GM23338 (cell line): ENCODE measurements at regions not wholly inside any gene's neighbourhood (a gene's known extent, or its start where the extent isn't known, plus 50 kb on each side); places are given as distances from the start of the nearest gene placed in this dataset.
A peak's percentile ranks its signal among the peaks of the same experiment; 100 is the strongest.

Experiments used
- ATAC-seq: fragments of 200-7000 bp; cut with Tn5 transposase; 3 replicates; pipeline ENCODE4 v1.9.1; 2020
- DNase-seq: peaks from one replicate; pipeline ENCODE4 v3.0.0-alpha.2; 2015; ENCODE audit warnings: low spot score
- H2AFZ ChIP-seq: fragments of 200-600 bp; sonication (generic); 2 replicates; pipeline ENCODE4 v1.8.0; 2016; ENCODE audit warnings: antibody characterized with exemption, mild to moderate bottlenecking, moderate library complexity
- H3F3A ChIP-seq: fragments of 200-600 bp; sonication (generic); replicated peaks from 2 replicates; pipeline ENCODE4 v1.8.0; 2017; ENCODE audit warnings: antibody characterized with exemption, mixed run types, low read depth
- H3K27ac ChIP-seq: fragments of 200-600 bp; sonication (generic); 2 replicates; pipeline ENCODE4 v1.6.1; 2016; ENCODE audit warnings: low read depth
- H3K27me3 ChIP-seq: fragments of 200-600 bp; sonication (generic); 2 replicates; pipeline ENCODE4 v1.8.0; 2016; ENCODE audit warnings: mild to moderate bottlenecking, mixed run types, moderate library complexity; ENCODE audit not compliant: insufficient read depth
- H3K36me3 ChIP-seq: fragments of 200-600 bp; sonication (generic); 2 replicates; pipeline ENCODE4 v1.8.0; 2016; ENCODE audit warnings: mild to moderate bottlenecking; ENCODE audit not compliant: insufficient read depth
- H3K4me1 ChIP-seq: fragments of 200-600 bp; sonication (generic); 2 replicates; pipeline ENCODE4 v1.8.0; 2016; ENCODE audit warnings: mild to moderate bottlenecking, moderate library complexity; ENCODE audit not compliant: insufficient read depth
- H3K4me2 ChIP-seq: fragments of 200-600 bp; sonication (generic); 2 replicates; pipeline ENCODE4 v1.7.1; 2017; ENCODE audit warnings: mixed run types
- H3K4me3 ChIP-seq: fragments of 200-600 bp; sonication (generic); 2 replicates; pipeline ENCODE4 v1.6.1; 2016; ENCODE audit warnings: mixed run types
- H3K79me2 ChIP-seq: fragments of 200-600 bp; sonication (generic); replicated peaks from 2 replicates; pipeline ENCODE4 v1.8.0; 2017; ENCODE audit warnings: mild to moderate bottlenecking; ENCODE audit not compliant: insufficient read depth
- H3K9me2 ChIP-seq: fragments of 200-600 bp; sonication (generic); 2 replicates; pipeline ENCODE4 v1.8.0; 2017; ENCODE audit not compliant: insufficient read depth
- H4K20me1 ChIP-seq: fragments of 200-600 bp; sonication (generic); replicated peaks from 2 replicates; pipeline ENCODE4 v1.8.0; 2017; ENCODE audit warnings: mild to moderate bottlenecking; ENCODE audit not compliant: insufficient read depth
- H3K27ac Mint-ChIP-seq: 2 replicates; pipeline ENCODE4 v1.8.0; 2020; ENCODE audit warnings: inconsistent platforms, mild to moderate bottlenecking, moderate library complexity, mixed read lengths
- H3K27me3 Mint-ChIP-seq: 3 replicates; pipeline ENCODE4 v1.8.0; 2022; ENCODE audit warnings: low read depth, mild to moderate bottlenecking, moderate library complexity, mixed read lengths, inconsistent platforms; ENCODE audit not compliant: insufficient read depth, poor library complexity
- H3K36me3 Mint-ChIP-seq: 3 replicates; pipeline ENCODE4 v1.8.0; 2021; ENCODE audit warnings: low read depth, mild to moderate bottlenecking, inconsistent platforms, moderate library complexity, mixed read lengths
- H3K4me1 Mint-ChIP-seq: 3 replicates; pipeline ENCODE4 v1.8.0; 2020; ENCODE audit warnings: mild to moderate bottlenecking, inconsistent platforms, mixed read lengths
- H3K4me3 Mint-ChIP-seq: 3 replicates; pipeline ENCODE4 v1.8.0; 2021; ENCODE audit warnings: moderate library complexity, mild to moderate bottlenecking, inconsistent platforms, mixed read lengths
- H3K9me3 Mint-ChIP-seq: 3 replicates; pipeline ENCODE4 v1.8.0; 2020; ENCODE audit warnings: moderate library complexity, mild to moderate bottlenecking, inconsistent platforms, mixed read lengths
- EZH2phosphoT487 ChIP-seq: fragments of 200-600 bp; sonication (generic); IDR thresholded peaks from one replicate; pipeline ENCODE4 v1.8.1; 2018; ENCODE audit warnings: antibody characterized with exemption; ENCODE audit not compliant: unreplicated experiment
- ZNF114 ChIP-seq: fragments of 250-450 bp; sonication (Bioruptor Pico); IDR thresholded peaks from 2 replicates; pipeline ENCODE4 v1.5.0; 2020; ENCODE audit warnings: mild to moderate bottlenecking, moderate library complexity
- ZNF331 ChIP-seq: fragments of 250-450 bp; sonication (Bioruptor Pico); IDR thresholded peaks from 2 replicates; pipeline ENCODE4 v1.5.0; 2020; ENCODE audit warnings: low read depth, mild to moderate bottlenecking, moderate library complexity
- ZNF462 ChIP-seq: fragments of 250-450 bp; sonication (Bioruptor Pico); IDR thresholded peaks from 2 replicates; pipeline ENCODE4 v1.5.0; 2020; ENCODE audit warnings: mild to moderate bottlenecking, moderate library complexity

GRCh38 chr18:3388980-3389379 lies 61.0 kb upstream of the TGIF1 start:
- DNase-seq (no peak), ATAC-seq (no peak)
- H3K9me3 Mint-ChIP-seq, result peaks cover 23% of the 10 kb centered on the region
- Histone ChIP-seq H3K27me3 (no peaks in the 10 kb centered on the region), H3K9me2 (no peaks in the 10 kb centered on the region), H2AFZ (peak overlapping the region; percentile 10; the same call in 1 of the 2 replicates), H3K4me2 (no peak overlapping the region), H3K4me3 (no peak overlapping the region), H3K36me3 (no peaks in the 10 kb centered on the region), H4K20me1 (no peaks in the 10 kb centered on the region), H3F3A (no peaks in the 10 kb centered on the region), H3K4me1 (peaks cover 15% of the 10 kb centered on the region), H3K79me2 (no peaks in the 10 kb centered on the region), H3K27ac (no peak overlapping the region)
- H3K4me3 Mint-ChIP-seq, result no peak overlapping the region
- TF ChIP-seq ZNF462 (CRISPR knock-in tag), result no peak
- TF ChIP-seq ZNF331 (CRISPR knock-in tag), result no peak
- no peak for TF ChIP-seq ZNF114 (CRISPR knock-in tag)
- H3K27me3 Mint-ChIP-seq, result peaks cover 2% of the 10 kb centered on the region
- H3K4me1 Mint-ChIP-seq, result peaks cover 8% of the 10 kb centered on the region; the same call in 2 of the 3 replicates
- H3K27ac Mint-ChIP-seq, result no peak overlapping the region
- H3K36me3 Mint-ChIP-seq, result peaks cover 12% of the 10 kb centered on the region

GRCh38 chr18:3389977-3390376 lies 60.0 kb upstream of the TGIF1 start:
- Histone ChIP-seq H3K79me2 (no peaks in the 10 kb centered on the region), H3F3A (no peaks in the 10 kb centered on the region), H4K20me1 (no peaks in the 10 kb centered on the region), H2AFZ (no peak overlapping the region), H3K27me3 (no peaks in the 10 kb centered on the region), H3K27ac (no peak overlapping the region), H3K4me2 (no peak overlapping the region), H3K4me1 (peaks cover 15% of the 10 kb centered on the region), H3K4me3 (no peak overlapping the region), H3K9me2 (no peaks in the 10 kb centered on the region), H3K36me3 (no peaks in the 10 kb centered on the region)
- Mint-ChIP-seq H3K4me3 (no peak overlapping the region), H3K27ac (no peak overlapping the region), H3K27me3 (no peaks in the 10 kb centered on the region), H3K9me3 (peaks cover 30% of the 10 kb centered on the region), H3K36me3 (peaks cover 12% of the 10 kb centered on the region), H3K4me1 (peaks cover 8% of the 10 kb centered on the region; the same call in 2 of the 3 replicates)
- DNase-seq, result no peak
- ATAC-seq, result no peak
- TF ChIP-seq EZH2phosphoT487, result no peak
- peak; percentile 100 for TF ChIP-seq ZNF331 (CRISPR knock-in tag)
